ENCODE measurements at regions not wholly inside any gene's neighbourhood (a gene's known extent, or its start where the extent isn't known, plus 50 kb on each side); places are given as distances from the start of the nearest gene placed in this dataset.

GRCh38 chr4:149296503-149296902 is 519.1 kb downstream of the IQCM start:
- FAIRE-seq, result no peak

- FAIRE-seq, result no peak
These were observed 519.6 kb downstream of the IQCM start for GRCh38 chr4:149296084-149296483.

- no peak for FAIRE-seq
These were observed 521.0 kb downstream of the IQCM start for GRCh38 chr4:149294601-149295000.

- no peak for FAIRE-seq
These were observed 522.5 kb downstream of the IQCM start for GRCh38 chr4:149293046-149293649.

- no peak for FAIRE-seq
These were observed 523.1 kb downstream of the IQCM start for GRCh38 chr4:149292425-149293007.

GRCh38 chr4:149291463-149291862 is 524.2 kb downstream of the IQCM start:
- FAIRE-seq, result no peak

GRCh38 chr4:149280806-149281205 is 534.8 kb downstream of the IQCM start:
- no peak for FAIRE-seq

- no peak for FAIRE-seq
These were observed 535.9 kb downstream of the IQCM start for GRCh38 chr4:149279776-149280175.

GRCh38 chr4:149279331-149279730 is 536.3 kb downstream of the IQCM start:
- no peak for FAIRE-seq

- no peak for FAIRE-seq
These were observed 537.9 kb downstream of the IQCM start for GRCh38 chr4:149277705-149278104.

GRCh38 chr4:149269835-149270234 is 545.8 kb downstream of the IQCM start:
- no peak for FAIRE-seq

GRCh38 chr4:149266301-149266700 is 549.3 kb downstream of the IQCM start:
- no peak for FAIRE-seq

- FAIRE-seq, result no peak
These were observed 550.0 kb downstream of the IQCM start for GRCh38 chr4:149265645-149266044.

GRCh38 chr4:149264093-149264733 is 551.4 kb downstream of the IQCM start:
- peak; percentile 53 for FAIRE-seq

GRCh38 chr4:149248191-149248764 is 567.4 kb downstream of the IQCM start:
- no peak for FAIRE-seq

GRCh38 chr4:149247164-149247563 is 568.5 kb downstream of the IQCM start:
- FAIRE-seq, result no peak

- FAIRE-seq, result no peak
These were observed 570.3 kb downstream of the IQCM start for GRCh38 chr4:149245333-149245732.

- FAIRE-seq, result no peak
These were observed 577.5 kb downstream of the IQCM start for GRCh38 chr4:149238097-149238496.

- no peak for FAIRE-seq
These were observed 580.8 kb downstream of the IQCM start for GRCh38 chr4:149234798-149235197.

- FAIRE-seq, result no peak
These were observed 592.0 kb downstream of the IQCM start for GRCh38 chr4:149223659-149224058.

- no peak for FAIRE-seq
These were observed 597.0 kb downstream of the IQCM start for GRCh38 chr4:149218672-149219071.

- FAIRE-seq, result peak; percentile 56
These were observed 601.3 kb downstream of the IQCM start for GRCh38 chr4:149214301-149214700.

GRCh38 chr4:149211876-149212275 is 603.8 kb downstream of the IQCM start:
- FAIRE-seq, result no peak

Data from A204.1 (cell line).